Nephron (organoid): ENCODE measurements at regions not wholly inside any gene's neighbourhood (a gene's known extent, or its start where the extent isn't known, plus 50 kb on each side); places are given as distances from the start of the nearest gene placed in this dataset.
A peak's percentile ranks its signal among the peaks of the same experiment; 100 is the strongest.

Source experiments
- H3K27ac Mint-ChIP-seq, 3 experiments: 2 replicates each; pipeline ENCODE4 v1.8.0; 2020; ENCODE audit warnings: mixed read lengths in 3 of 3, mild to moderate bottlenecking in 2 of 3, moderate library complexity in 1 of 3
- H3K27me3 Mint-ChIP-seq: 2 replicates; pipeline ENCODE4 v1.8.0; 2021; ENCODE audit warnings: low read depth, mild to moderate bottlenecking, moderate library complexity, mixed read lengths
- H3K36me3 Mint-ChIP-seq: 2 replicates; pipeline ENCODE4 v1.8.0; 2020; ENCODE audit warnings: low read depth, mixed read lengths
- H3K4me1 Mint-ChIP-seq: 2 replicates; pipeline ENCODE4 v1.8.0; 2020; ENCODE audit warnings: mixed read lengths
- H3K4me3 Mint-ChIP-seq, 3 experiments: 2 replicates each; pipeline ENCODE4 v1.8.0; 2020; ENCODE audit warnings: mild to moderate bottlenecking in 3 of 3, mixed read lengths in 3 of 3, moderate library complexity in 2 of 3
- H3K9me3 Mint-ChIP-seq: 2 replicates; pipeline ENCODE4 v1.8.0; 2020; ENCODE audit warnings: mixed read lengths
- TF ChIP-seq, protein P1 (sequence below), 3 experiments: fragments of 200-600 bp; sonication (generic); IDR thresholded peaks; one replicate each; pipeline ENCODE4 v1.5.0; 2021; ENCODE audit warnings: antibody characterized with exemption in 3 of 3; ENCODE audit not compliant: unreplicated experiment in 3 of 3

DNA sequence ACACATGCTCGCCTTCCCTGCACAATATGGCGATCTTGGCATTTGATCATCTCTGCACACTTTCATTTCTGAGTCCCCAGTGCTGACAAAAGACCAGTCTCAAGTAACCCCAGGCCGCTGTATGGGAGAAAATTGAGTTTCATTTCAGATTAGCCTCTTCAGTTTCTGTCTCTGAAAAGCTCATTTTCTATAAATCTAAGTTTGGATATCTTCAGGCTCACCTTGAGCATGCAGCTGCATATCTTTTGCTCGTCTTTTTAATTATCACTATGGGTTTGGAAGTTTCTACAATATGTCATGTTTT is 169.1 kb upstream of the MAST4 start:
- Mint-ChIP-seq H3K27me3 (no peaks in the 10 kb centered on the region), H3K4me1 (no peaks in the 10 kb centered on the region), H3K36me3 (no peaks in the 10 kb centered on the region), H3K27ac (no peak overlapping the region), H3K4me3 (no peak overlapping the region), H3K9me3 (peaks cover 12% of the 10 kb centered on the region)
- TF ChIP-seq, protein P1, sequence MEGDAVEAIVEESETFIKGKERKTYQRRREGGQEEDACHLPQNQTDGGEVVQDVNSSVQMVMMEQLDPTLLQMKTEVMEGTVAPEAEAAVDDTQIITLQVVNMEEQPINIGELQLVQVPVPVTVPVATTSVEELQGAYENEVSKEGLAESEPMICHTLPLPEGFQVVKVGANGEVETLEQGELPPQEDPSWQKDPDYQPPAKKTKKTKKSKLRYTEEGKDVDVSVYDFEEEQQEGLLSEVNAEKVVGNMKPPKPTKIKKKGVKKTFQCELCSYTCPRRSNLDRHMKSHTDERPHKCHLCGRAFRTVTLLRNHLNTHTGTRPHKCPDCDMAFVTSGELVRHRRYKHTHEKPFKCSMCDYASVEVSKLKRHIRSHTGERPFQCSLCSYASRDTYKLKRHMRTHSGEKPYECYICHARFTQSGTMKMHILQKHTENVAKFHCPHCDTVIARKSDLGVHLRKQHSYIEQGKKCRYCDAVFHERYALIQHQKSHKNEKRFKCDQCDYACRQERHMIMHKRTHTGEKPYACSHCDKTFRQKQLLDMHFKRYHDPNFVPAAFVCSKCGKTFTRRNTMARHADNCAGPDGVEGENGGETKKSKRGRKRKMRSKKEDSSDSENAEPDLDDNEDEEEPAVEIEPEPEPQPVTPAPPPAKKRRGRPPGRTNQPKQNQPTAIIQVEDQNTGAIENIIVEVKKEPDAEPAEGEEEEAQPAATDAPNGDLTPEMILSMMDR (IDR thresholded peaks at IDR 0.05; ENCODE audit: unreplicated experiment in 3 of 3): no peak

DNA sequence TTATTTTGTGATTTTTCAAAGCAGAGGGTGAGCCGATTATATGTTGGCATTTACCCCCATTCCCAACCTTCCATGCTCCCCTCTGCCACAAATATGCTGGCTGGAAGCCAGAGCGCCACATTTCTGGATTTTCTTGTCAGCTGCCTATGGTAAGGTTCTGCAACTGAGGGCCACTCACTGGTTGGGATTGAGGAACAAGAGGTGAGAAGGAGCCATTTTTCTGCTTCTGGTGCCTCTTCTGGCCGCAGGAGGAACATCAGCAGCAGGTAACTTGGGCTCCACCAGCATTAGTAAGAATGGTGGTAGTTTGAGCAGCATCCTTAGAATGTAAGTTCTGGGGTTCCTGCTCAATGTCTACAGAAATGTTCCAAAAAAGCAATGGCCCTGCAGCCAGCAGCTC is 159.5 kb upstream of the MAST4 start:
- TF ChIP-seq, protein P1 (IDR thresholded peaks at IDR 0.05; ENCODE audit: unreplicated experiment in 3 of 3): peak in 1 of 3 experiments; percentile 26
- Mint-ChIP-seq H3K9me3 (peaks cover 5% of the 10 kb centered on the region), H3K4me3 (no peak overlapping the region), H3K27me3 (no peaks in the 10 kb centered on the region), H3K36me3 (no peaks in the 10 kb centered on the region), H3K27ac (no peak overlapping the region), H3K4me1 (peaks cover 28% of the 10 kb centered on the region)

DNA sequence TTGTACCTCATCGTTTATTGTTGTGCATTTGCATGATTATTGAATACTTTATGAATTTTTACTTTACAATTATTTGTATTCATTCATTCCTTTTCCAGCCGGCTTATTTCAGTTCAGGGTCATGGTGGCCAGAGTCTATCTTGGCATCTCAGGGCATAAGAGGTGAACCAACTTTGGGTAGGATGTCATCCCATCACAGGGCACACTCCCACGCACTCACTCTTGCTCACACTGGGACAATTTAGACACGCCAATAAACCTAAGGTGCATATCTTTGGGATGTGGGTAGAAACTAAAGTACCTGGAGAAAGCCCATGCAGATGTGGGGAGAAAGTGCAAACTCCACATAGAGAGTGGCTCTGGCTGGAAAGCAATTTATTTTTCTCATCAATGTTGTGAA is 158.1 kb upstream of the MAST4 start:
- Mint-ChIP-seq H3K27me3 (no peaks in the 10 kb centered on the region), H3K4me1 (peaks cover 39% of the 10 kb centered on the region), H3K27ac (no peak overlapping the region), H3K4me3 (no peak overlapping the region), H3K36me3 (no peaks in the 10 kb centered on the region), H3K9me3 (no peaks in the 10 kb centered on the region)
- TF ChIP-seq, protein P1 (IDR thresholded peaks at IDR 0.05; ENCODE audit: unreplicated experiment in 3 of 3): no peak

DNA sequence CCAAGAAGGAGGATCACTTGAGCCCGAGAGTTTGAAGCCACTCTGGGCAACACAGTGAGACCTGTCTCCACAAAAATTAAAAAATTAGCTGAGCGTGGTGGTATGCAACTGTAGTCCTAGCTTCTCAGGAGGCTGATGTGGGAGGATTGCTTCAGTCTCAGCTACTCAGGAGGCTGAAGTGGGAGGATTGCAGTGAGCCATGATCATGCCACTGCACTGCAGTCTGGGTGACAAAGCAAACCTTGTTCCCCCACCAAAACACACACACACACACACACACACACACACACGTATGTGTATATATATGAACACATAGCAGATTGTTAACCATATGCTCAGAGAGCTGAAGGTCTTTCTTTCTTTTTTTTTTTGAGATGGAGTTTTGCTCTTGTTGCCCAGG is 157.5 kb upstream of the MAST4 start:
- Mint-ChIP-seq H3K27me3 (no peaks in the 10 kb centered on the region), H3K4me1 (peaks cover 44% of the 10 kb centered on the region), H3K4me3 (no peak overlapping the region), H3K27ac (no peak overlapping the region), H3K36me3 (no peaks in the 10 kb centered on the region), H3K9me3 (peaks cover 5% of the 10 kb centered on the region)
- TF ChIP-seq, protein P1 (IDR thresholded peaks at IDR 0.05; ENCODE audit: unreplicated experiment in 3 of 3): no peak

DNA sequence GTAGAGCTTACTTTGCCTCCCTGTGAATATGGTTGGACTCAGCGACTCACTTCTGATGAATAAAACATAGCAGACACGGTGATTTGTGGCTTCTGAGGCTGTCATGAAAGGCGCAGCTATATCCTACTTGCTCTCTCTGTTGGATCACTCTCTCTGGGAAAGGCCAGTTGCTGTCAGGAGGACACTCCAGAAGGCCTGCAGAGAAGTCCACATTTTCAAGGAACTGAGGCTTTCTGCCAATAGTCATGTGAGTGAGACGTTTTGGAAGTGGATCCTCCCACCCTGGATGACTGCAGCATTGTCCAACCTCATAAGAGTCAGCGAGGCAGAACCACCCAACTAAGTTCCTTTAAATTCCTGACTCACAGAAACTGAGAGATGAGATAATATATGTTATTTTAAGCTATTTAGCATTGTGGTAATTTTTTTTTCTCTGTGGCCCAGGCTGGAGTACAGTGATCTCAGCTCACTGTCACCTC is 156.0 kb upstream of the MAST4 start:
- Mint-ChIP-seq H3K9me3 (peaks cover 5% of the 10 kb centered on the region), H3K27me3 (no peaks in the 10 kb centered on the region), H3K27ac (peak overlapping the region; percentile 83 to 88 (median 87)), H3K4me3 (peak overlapping the region in 2 of 3 experiments; percentile 6 to 62), H3K36me3 (no peaks in the 10 kb centered on the region), H3K4me1 (peaks cover 44% of the 10 kb centered on the region)
- TF ChIP-seq, protein P1 (IDR thresholded peaks at IDR 0.05; ENCODE audit: unreplicated experiment in 3 of 3): no peak

DNA sequence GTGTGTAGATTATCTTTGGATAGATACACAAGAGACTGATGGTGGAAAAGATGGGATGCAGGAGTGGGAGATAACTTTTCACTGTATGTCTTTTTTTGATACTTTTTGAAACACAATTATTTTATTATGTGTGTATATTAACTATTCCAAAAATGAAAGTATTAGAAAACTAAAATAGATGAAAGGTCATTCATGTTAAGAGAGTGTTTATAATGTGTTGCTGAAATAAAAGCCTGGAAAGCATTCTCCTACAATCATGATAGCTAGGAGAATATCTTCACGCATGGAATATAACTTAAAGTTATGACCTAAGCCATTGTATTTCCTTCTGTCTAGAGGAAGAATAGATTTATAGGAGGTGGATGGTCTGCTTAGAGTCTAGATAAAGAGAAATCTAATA is 154.8 kb upstream of the MAST4 start:
- peaks cover 5% of the 10 kb centered on the region for H3K9me3 Mint-ChIP-seq
- no peaks in the 10 kb centered on the region for H3K36me3 Mint-ChIP-seq
- no peak overlapping the region for H3K4me3 Mint-ChIP-seq
- TF ChIP-seq, protein P1 (IDR thresholded peaks at IDR 0.05; ENCODE audit: unreplicated experiment in 3 of 3): no peak
- H3K4me1 Mint-ChIP-seq: peaks cover 44% of the 10 kb centered on the region
- peak overlapping the region; percentile 56 to 91 (median 69) for H3K27ac Mint-ChIP-seq
- no peaks in the 10 kb centered on the region for H3K27me3 Mint-ChIP-seq
